ENCODE measurements at regions not wholly inside any gene's neighbourhood (a gene's known extent, or its start where the extent isn't known, plus 50 kb on each side); places are given as distances from the start of the nearest gene placed in this dataset.

DNA sequence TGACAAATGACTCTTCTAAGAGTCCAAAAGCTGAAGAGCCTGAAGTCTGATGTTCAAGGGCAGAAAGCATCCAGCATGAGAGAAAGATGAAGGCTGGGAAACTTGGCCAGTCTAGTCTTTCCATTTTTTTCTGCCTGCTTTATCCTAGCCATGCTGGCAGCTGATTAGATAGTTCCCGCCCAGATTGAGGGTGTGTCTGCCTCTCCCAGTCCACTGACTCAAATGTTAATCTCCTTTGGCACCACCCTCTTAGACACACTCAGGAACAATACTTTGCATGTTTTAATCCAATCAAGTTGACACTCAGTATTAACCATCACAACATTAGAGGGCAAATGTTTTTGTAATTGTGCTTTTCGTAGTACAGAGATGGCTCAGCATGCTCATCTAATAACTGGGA lies 267.5 kb upstream of the KLHL1 start:
- no peaks in the 10 kb centered on the region for H3K27me3 Mint-ChIP-seq (ENCODE audit: unreplicated experiment)
- DNase-seq: no peak
- H3K36me3 Mint-ChIP-seq (ENCODE audit: unreplicated experiment): no peaks in the 10 kb centered on the region

GRCh38 chr13:70370924-70371323 lies 262.7 kb upstream of the KLHL1 start:
- Mint-ChIP-seq H3K27me3 (ENCODE audit: unreplicated experiment) (no peaks in the 10 kb centered on the region), H3K36me3 (ENCODE audit: unreplicated experiment) (no peaks in the 10 kb centered on the region), H3K9me3 (ENCODE audit: unreplicated experiment) (no peaks in the 10 kb centered on the region), H3K4me3 (ENCODE audit: unreplicated experiment) (no peak overlapping the region), H3K4me1 (ENCODE audit: low read depth, unreplicated experiment) (peaks cover 4% of the 10 kb centered on the region), H3K27ac (ENCODE audit: unreplicated experiment) (no peak overlapping the region)
- DNase-seq: peak; percentile 21
- TF ChIP-seq CTCF (IDR thresholded peaks at IDR 0.05; ENCODE audit: partially characterized antibody, unreplicated experiment): no peak

More for the DNA sequence above, 267.5 kb upstream of the KLHL1 start:
- no peak overlapping the region for H3K27ac Mint-ChIP-seq (ENCODE audit: unreplicated experiment)
- H3K9me3 Mint-ChIP-seq (ENCODE audit: unreplicated experiment): no peaks in the 10 kb centered on the region
- no peak for TF ChIP-seq CTCF (IDR thresholded peaks at IDR 0.05; ENCODE audit: partially characterized antibody, unreplicated experiment)
- H3K4me1 Mint-ChIP-seq (ENCODE audit: low read depth, unreplicated experiment): peaks cover 4% of the 10 kb centered on the region
- H3K4me3 Mint-ChIP-seq (ENCODE audit: unreplicated experiment): no peak overlapping the region

DNA sequence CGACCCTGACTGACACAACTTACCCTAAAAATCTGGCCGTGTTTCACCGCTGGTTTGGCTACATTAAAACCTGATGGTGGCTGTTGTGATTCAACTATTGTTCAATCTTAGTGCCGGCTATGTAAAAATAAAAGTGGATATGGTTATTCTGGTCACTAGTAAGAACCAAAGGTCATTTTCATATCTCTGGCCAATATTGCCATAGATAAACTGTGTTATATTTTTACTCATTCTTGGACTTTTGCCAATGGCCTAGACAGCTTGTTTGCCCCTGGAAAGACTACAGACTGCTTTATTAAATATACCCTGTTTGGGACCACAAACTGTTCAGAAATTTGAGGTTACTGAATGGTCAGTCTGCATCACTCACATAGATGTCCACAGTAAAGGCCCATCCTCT lies 258.5 kb upstream of the KLHL1 start:
- no peak for DNase-seq
- no peaks in the 10 kb centered on the region for H3K4me1 Mint-ChIP-seq (ENCODE audit: low read depth, unreplicated experiment)
- H3K9me3 Mint-ChIP-seq (ENCODE audit: unreplicated experiment): no peaks in the 10 kb centered on the region
- no peak overlapping the region for H3K27ac Mint-ChIP-seq (ENCODE audit: unreplicated experiment)
- H3K4me3 Mint-ChIP-seq (ENCODE audit: unreplicated experiment): no peak overlapping the region
- no peak for TF ChIP-seq CTCF (IDR thresholded peaks at IDR 0.05; ENCODE audit: partially characterized antibody, unreplicated experiment)
- no peaks in the 10 kb centered on the region for H3K36me3 Mint-ChIP-seq (ENCODE audit: unreplicated experiment)
- H3K27me3 Mint-ChIP-seq (ENCODE audit: unreplicated experiment): no peaks in the 10 kb centered on the region

DNA sequence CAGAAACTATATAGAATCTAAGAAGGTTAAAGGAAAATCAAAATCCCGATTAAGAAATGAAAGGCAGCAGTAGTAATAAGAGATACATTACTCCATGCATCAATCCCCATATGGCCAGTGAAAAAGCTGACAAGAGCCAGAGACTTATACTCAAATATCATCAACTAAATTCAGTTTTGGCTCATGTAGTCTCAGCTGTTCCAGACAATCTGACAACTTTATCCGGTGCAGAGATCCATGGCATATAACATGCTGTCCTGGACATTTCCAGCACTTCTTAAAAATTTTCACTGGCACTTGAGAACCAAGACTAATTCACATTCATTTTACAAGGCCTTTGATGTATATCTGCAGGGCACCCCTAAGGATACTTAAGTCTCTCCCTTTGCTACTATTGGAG lies 255.7 kb upstream of the KLHL1 start:
- no peak for DNase-seq
- TF ChIP-seq CTCF (IDR thresholded peaks at IDR 0.05; ENCODE audit: partially characterized antibody, unreplicated experiment): no peak
- Mint-ChIP-seq H3K9me3 (ENCODE audit: unreplicated experiment) (no peaks in the 10 kb centered on the region), H3K4me1 (ENCODE audit: low read depth, unreplicated experiment) (no peaks in the 10 kb centered on the region), H3K27ac (ENCODE audit: unreplicated experiment) (no peak overlapping the region), H3K36me3 (ENCODE audit: unreplicated experiment) (no peaks in the 10 kb centered on the region), H3K27me3 (ENCODE audit: unreplicated experiment) (no peaks in the 10 kb centered on the region), H3K4me3 (ENCODE audit: unreplicated experiment) (no peak overlapping the region)

DNA sequence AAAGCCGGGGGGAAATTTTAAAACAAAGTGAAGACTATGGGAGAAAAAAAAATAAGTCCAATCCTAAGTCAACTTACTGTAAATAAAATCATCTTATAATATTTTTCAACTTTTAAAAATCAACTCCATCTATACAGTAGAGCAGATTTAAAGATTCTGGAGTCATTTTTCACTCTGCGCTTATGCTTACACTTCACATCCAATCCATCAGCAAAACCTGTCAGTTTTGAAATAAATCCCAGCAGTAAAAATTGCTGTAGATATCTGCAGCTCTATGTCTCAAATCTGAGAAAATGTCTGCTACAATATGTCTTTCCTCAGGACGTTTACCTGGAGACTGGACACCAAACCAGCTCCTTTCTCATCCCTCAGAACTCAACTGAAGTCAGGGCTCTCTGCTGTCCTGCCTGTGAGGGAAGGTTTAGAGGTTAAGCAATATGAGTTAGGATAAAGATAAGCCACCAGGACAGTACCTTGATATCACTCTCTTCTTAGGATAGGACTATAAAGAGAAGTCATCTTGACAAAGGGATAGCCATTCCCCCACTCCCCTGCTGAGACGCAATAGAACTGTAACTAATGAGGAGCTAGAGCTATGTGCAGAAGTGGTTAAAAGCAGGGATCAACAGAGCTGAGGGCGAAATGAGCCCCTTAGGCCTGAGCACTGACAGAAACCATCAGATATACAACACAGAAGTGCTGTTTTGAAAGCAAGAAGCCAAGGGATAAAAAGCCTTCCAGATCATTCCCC lies 254.7 kb upstream of the KLHL1 start:
- DNase-seq: no peak
- Mint-ChIP-seq H3K27ac (ENCODE audit: unreplicated experiment) (no peak overlapping the region), H3K36me3 (ENCODE audit: unreplicated experiment) (no peaks in the 10 kb centered on the region), H3K4me3 (ENCODE audit: unreplicated experiment) (no peak overlapping the region), H3K9me3 (ENCODE audit: unreplicated experiment) (no peaks in the 10 kb centered on the region), H3K4me1 (ENCODE audit: low read depth, unreplicated experiment) (no peaks in the 10 kb centered on the region), H3K27me3 (ENCODE audit: unreplicated experiment) (no peaks in the 10 kb centered on the region)
- TF ChIP-seq CTCF (IDR thresholded peaks at IDR 0.05; ENCODE audit: partially characterized antibody, unreplicated experiment): no peak
